OCI-LY7 (cell line): ENCODE measurements at regions not wholly inside any gene's neighbourhood (a gene's known extent, or its start where the extent isn't known, plus 50 kb on each side); places are given as distances from the start of the nearest gene placed in this dataset.

Experiments
- EZH2phosphoT487 ChIP-seq: fragments of 200-600 bp; sonication (generic); IDR thresholded peaks from 2 replicates; pipeline ENCODE4 v1.6.1; 2018; ENCODE audit warnings: low read depth, borderline replicate concordance, mild to moderate bottlenecking, mixed run types, antibody characterized with exemption, low read length, moderate library complexity, mixed read lengths
- TF ChIP-seq, protein P1 (sequence below): fragments of 200-600 bp; sonication (generic); conservative IDR thresholded peaks from 2 replicates; pipeline ENCODE4 v1.5.1; 2014; ENCODE audit warnings: mild to moderate bottlenecking, antibody characterized with exemption, low read length, moderate library complexity, mixed read lengths

DNA sequence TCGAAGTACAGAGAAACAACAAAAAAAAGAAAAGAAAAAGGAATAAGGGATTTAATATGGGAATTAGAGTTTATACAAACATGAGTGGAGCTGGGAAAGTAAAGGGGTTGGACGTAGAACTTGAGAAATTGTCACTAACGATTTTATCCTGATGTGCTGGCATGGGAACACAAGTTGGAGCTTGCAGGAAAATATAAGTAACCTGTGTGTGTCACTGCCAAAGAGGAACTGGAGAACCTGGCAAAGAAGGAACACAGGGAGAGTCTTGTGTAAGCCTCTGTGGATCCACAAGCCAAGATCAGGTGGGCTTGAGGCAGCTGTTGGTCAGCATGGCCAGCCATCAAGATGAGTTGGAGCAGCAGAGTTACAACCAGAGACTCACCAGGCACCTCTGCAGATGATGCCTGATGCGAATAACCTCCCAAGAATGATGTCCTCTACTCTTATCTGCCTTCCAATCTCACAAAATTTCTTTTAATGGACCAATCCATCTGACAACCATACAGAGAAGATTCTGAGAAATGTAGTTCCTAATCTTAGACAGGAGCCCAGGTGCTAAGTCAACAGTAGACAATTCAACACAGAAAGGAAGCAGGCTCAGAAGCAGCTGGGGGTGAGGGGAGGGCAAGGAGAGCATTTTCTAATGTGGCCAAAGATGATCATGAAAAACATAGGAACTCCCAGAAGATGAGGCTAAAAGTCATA, 77.0 kb upstream of the SPOPL start:
- TF ChIP-seq, protein P1, sequence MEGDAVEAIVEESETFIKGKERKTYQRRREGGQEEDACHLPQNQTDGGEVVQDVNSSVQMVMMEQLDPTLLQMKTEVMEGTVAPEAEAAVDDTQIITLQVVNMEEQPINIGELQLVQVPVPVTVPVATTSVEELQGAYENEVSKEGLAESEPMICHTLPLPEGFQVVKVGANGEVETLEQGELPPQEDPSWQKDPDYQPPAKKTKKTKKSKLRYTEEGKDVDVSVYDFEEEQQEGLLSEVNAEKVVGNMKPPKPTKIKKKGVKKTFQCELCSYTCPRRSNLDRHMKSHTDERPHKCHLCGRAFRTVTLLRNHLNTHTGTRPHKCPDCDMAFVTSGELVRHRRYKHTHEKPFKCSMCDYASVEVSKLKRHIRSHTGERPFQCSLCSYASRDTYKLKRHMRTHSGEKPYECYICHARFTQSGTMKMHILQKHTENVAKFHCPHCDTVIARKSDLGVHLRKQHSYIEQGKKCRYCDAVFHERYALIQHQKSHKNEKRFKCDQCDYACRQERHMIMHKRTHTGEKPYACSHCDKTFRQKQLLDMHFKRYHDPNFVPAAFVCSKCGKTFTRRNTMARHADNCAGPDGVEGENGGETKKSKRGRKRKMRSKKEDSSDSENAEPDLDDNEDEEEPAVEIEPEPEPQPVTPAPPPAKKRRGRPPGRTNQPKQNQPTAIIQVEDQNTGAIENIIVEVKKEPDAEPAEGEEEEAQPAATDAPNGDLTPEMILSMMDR = no peak
- TF ChIP-seq EZH2phosphoT487 = no peak
